Ramos (cell line): ENCODE measurements at regions not wholly inside any gene's neighbourhood (a gene's known extent, or its start where the extent isn't known, plus 50 kb on each side); places are given as distances from the start of the nearest gene placed in this dataset.
"Not testable (repeated sequence)": the region's sequence is repeated elsewhere in the genome, so short reads cannot be mapped to it uniquely, and the experiment has no call there.

Source experiments
- in situ Hi-C: fragments of 300-500 bp; cut with MboI; formaldehyde crosslinking; loops from one replicate; pipeline ENCODE4 v1.14.3; 2022; ENCODE audit warnings: low sequenced_read_pairs; ENCODE audit not compliant: unreplicated experiment

DNA sequence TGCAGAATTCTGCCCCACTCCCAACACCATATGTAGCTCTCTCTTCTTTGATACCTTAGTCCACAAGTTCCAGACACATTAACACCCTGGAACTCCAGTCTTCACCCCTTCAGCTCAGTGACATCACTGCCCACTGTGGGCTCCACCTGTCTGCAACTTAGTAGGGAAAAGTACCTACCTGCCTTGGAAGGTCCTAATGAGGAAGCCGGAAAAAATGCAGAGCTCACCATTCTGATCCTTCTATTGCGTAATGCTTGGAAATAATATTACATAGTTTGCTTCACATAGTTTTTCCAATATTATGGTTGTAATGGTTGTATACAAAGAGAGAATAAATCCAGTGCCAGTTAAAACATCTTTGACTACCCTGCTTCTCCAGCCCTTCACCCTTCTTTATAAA, 738.4 kb downstream of the RNF144A start:
- in situ Hi-C loops: no loop called here

DNA sequence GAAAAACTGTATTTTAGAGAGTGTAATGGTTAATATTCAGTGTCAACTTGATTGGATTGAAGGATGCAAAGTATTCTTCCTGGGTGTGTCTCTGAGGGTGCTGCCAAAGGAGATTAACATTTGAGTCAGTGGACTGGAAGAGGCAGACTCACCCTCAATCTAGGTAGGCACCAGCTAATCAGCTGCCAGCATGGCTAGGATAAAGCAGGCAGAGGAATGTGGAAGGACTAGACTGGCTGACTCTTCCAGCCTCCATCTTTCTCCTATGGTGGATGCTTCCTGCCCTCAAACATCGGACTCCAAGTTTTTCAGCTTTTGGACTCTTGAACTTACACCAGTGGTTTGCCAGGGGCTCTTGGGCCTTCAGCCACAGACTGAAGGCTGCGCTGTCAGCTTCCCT, 740.3 kb downstream of the RNF144A start:
- in situ Hi-C loops: not testable (repeated sequence)

DNA sequence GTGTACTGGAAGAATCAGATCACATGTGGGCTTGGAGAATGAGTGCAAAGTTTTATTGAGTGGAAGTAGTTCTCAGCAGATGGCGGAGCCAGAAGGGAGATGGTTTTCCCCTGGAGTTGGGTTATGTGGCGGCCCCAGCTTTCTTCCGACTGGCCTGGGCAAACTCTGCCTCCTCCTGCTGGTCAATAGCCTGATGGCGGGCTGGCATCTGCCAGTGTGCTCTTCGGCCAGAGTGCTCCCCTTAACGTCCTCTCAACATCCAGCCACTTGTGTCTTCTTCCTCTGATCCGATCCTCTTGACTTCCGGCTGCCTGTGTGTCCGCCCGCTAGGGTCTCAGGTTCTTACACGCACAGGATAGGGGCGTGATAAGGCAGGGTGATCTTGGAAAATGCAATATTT, 741.3 kb downstream of the RNF144A start:
- in situ Hi-C loops: no loop called here

DNA sequence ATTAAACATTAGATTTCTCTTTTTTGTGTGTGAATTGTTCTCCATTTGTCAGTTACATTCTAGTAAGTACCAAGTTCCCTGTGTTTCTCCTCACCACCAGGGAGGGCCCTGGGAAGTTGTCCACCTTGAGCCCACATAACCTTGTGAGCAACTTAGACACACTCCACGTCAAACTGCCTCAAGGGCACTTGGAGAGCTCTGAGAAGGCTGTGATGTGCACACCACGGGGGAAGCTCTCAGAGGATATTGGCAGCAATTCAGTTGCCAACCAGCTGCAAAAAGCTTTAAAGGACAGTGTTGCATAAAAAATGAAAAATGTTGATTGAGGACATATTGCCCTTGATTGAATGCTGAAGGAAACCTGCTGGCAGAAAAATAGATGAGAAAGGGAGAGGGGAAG, 743.6 kb downstream of the RNF144A start:
- in situ Hi-C loops: no loop called here

DNA sequence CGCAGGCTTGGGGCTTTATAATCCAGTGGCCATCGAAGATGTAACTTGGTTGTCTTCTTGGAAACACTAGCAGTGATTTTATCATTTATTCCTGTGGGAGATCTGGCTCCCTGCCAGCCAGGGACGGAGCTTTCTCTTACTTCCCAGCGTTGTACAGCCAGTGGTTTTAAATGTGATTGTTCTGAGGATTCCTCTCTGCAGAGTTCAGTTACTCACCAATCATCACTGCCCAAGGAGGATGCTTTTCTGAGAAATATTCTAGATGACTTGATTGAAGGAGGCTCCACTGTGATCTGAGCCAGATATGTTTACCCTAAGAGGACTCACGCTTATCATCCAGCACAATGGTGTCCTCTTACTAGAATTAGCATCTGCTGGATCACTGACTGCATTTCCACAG, 744.3 kb downstream of the RNF144A start:
- in situ Hi-C loops: no loop called here

DNA sequence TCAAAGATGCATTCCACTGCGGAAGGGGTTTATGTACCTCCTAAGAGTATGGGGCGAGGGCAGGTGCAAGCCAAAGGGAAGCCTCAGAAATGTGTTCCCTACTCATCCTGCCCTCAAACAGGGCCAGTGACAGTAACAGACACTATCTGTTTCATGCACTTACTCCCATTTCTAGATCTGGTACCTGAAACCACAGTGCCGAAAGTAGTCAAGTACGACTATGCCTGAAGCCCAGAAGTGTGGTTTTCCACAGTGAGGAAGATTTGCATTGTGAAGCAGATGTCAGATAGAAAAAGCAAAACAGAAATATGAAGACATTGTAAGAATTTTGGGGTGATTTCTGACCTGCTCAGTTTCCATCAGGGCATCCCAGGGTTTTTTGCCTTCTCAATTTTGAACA, 748.7 kb downstream of the RNF144A start:
- in situ Hi-C loops: no loop called here

DNA sequence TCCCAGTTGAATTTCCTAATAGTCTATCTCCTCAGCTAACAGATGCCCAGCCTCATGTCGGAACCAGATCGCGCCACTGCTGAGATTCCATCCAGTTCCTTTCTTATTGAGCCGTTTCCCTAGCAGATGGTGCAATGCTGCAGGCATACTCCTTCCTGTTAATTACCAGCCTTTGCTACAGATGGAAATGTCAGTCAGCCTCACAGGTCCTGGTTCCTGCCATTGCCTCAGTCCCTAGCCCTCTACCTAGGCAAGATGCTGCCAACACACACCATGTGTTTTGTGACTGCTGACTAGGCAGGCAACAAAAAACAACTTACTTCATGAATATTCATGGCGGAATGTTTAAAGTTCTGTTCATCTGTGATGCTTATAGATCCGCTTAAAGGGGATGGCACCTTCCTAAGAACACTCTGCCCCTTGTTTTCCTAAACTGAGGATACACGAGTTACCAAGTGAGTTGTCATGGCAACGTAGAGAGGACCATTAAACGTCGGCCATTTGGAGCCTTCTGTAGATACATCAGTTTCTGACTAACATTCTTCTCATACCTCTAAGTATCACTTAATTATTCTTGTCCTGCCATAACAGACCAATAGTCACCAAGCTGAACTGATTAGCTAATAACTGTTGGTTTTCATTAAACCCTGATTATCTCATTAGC, 749.5 kb downstream of the RNF144A start:
- in situ Hi-C loops: no loop called here

DNA sequence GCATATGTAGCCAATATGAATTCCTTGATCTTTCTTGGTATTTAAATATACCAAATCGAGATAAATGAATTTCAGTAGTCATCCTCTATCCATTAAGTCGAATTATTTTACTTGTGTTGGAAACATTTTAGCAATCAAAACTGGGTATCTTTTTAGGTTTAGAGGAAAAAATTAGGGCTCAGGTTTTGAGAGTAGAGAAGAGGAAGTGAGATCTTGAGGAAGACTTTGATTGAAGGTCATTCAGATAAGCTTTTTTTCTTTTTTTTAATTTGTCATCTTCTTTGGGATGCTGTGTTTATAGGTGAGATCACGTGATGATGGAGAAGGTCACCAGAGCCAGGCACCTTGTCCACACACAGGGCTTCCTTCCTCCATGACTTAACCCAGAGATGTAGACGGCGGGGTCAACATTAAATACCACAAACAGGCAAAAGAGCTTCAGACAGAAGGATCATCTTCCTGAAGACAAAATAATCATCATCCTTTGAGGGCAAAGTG, 750.1 kb downstream of the RNF144A start:
- in situ Hi-C loops: no loop called here

DNA sequence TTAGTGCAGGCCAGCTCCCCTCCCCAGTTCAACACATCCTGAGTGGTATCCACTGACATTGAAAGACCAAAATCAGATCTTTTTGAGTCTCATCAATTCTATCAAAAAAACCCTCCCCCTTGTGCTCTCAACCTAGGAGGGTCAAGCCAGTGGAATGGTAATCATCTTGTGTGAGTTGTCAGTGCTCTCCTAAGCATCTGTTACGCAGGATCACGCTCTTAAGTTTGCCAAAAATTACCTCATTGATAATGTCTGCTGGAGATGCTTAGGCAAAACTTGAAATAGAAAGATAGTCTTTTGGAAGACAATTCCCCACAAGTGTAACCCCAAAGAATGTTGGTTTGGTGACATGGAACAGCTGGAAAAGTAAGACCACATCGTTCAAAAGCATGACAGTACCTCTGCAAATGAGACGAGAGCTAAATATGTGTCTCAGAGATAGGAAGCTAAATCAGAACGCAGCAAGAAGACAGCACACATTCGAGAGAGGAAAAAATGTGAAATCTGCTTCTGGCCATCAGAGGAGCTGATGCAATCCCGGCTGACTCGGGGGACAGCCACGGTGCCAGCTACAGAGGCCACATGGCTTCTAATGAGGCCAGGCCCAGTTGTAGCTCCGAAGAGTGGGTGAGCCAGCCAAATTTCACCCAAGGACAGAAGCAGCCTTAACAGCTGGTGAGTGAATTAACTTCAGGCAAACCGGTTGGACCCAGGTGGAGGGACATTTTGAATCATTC, 753.9 kb downstream of the RNF144A start:
- in situ Hi-C loops: no loop called here

DNA sequence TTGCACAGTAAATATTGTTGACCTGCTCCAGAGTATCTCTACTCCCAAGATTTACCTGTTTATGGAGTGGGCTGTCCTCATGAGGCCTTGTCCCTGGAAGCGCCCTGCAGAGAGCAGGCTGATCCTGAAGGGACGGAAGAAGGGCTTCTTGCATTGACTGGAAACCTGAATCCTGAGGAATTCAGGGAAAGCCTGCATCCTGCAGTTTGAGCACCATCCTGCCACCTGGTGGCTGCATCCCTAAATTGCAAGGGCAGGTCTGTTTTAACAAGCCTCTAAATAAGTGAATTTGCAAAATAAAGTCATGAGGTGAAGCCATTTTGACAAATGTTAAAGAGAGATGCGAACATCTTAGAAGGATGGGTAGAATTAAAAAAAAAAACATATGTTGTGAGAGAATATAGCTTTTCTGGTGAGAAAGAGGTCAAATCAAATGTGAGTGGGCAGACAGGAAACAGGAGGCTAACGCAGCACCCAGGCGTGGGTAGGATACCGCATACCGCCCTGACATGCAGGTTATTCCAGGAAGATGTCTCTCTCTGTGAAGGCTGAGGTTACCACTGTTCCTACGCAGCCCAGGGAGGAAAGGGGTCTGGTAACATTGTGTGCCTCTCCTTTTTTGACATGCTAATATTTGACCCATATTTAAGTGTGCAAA, 754.9 kb downstream of the RNF144A start:
- in situ Hi-C loops: no loop called here

DNA sequence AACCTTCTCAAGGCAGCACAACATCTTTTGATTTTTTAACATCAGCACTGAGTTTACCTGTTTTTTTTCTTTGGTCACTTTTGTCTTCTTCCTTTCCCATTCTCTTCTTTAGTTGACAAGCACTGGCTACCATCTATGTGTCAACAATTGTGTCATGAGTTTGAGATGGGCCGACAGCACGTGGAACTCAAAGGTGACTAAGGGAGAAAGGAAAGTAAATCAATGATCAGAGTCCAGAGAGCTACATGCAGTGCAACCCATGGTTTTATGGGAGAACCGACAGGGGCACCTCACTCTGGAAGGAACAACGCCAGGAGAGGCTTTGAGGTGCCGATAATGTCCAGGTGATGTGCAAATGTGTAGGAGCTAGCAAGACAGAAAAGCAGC, 755.5 kb downstream of the RNF144A start:
- in situ Hi-C loops: no loop called here

DNA sequence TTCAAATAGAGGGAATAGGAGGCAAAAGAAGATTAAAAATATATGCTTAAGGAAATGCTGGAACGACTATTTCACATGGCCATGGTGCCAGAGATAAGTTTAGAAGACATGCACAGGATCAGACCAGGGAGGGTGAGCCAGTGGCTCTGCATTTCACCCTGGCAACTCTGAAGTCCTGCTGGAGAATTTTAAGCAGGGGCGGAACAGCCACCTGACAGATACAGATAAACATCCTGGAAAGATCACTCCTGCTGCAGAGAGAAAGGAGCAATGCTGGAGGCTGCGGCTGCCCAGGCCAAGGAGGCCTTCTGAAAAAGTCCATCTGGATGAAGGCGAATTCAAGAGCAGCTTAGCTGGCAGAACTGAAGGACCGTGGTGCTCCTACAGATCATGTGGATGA, 755.9 kb downstream of the RNF144A start:
- in situ Hi-C loops: no loop called here

DNA sequence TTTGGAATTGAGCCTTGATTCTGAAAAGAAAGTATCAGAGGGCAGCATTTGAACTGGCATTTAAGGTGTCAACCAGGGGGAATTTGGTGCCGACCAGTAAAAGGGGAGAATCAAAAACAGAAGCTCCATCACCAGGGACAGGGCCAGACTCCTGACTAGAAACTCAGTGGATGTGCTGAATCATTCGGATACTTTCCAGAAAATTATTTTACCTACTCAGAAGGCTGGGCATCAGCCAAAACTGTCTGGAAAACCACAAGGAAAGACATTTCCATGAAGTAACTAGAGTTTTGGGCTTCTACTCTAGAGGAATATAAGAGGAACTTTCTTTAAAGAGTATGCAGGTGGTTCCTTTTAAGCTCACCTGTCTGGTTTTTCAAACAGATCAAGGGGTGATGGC, 756.6 kb downstream of the RNF144A start:
- in situ Hi-C loops: no loop called here

DNA sequence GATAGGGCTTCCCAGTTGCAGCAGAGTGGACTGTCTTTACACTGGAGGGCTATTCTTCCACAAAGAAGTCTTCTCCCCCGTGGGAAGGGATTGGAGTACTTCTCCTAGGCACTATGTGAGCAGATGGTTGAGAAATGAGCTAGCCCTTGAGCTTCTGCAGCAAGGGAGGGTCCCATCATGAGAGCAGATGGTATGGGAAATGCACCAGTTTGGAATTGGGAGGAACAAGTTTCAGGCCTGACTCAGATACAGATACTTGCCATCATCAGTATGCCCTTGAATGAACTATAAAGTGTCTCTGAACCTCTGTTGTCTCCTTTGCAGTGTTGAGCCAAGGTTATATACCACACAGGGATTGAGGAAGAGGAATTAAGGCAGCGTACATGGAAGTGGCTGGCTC, 757.4 kb downstream of the RNF144A start:
- in situ Hi-C loops: no loop called here

DNA sequence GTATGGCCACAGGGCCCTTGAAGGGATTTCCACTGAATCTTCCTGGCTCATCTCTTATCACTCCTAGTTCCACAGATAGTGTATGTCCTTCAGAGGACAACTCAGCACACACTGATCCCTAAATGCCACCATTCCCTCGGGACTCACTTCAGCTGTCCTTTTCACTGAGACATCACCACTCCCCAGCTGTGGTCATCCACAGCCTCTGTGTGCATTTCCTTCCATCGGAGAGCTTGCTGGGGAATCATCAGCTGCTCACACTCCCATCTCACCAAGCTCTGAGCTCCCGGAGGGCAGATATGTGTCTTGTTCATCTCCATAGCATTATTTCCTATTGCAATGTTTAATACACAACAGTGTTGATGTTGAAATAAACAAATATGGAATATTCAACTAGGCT, 759.5 kb downstream of the RNF144A start:
- in situ Hi-C loops: no loop called here

DNA sequence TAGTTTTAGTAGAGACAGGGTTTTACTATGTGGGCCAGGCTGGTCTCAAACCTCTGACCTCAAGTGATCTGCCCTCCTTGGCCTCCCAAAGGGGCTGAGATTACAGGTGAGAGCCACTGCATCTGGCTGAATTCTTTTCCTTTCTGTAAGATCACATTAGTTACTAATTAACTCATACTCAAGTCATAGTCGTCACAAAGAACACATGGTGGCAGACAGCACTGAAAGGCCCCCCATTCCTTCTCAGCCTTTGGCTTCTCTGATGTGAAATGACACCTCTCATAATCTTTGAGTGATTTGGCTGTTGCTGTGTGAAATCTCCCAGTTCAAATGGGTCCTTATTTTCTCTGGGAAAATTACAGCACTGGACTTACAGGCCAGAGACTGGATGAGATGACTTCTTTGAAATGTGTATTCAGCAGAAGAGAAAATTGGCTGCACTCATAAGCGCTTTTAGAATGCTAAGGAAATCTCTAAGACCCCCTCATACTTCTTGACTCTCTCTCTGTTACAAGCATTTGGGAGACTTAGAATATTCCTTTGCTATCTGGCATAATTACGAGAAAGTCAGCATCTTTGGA, 764.8 kb downstream of the RNF144A start:
- in situ Hi-C loops: no loop called here

DNA sequence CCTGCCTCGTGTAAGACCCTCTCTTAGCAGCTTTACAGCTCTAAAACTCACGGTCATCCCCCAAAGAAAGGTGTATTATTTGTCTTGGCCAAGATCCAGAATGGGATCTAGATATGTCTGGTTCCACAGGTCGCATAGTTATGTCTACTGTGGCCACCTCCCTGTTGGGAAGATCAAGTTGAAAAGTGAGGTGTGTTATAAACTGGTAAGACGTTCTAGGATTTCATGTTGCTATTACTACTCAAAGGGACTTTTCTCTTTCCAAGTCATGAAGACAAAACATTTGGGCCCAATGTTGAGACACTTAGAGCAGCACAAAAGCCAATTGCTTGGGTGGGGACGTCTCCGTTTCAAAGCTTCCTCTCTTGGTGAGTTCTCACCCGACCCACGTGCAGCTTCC, 766.0 kb downstream of the RNF144A start:
- in situ Hi-C loops: no loop called here

DNA sequence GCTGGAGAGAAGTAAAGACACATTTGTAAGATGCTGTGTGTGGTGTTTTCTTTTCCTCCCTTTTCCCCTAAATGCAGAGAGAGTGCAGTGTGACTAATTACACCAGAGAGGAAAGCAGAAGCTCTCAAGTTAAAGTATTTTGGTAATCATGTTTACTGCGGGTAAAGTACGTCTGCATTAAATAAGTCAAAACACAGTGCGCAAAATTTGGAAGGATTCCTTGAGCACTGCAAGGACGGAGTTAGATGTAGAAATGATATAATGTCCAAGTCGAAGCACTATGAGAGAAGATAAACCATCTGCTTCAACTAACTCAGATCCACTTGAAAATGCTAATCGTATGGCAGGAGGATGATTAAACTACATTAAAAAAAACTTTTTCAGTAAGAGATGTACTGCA, 766.5 kb downstream of the RNF144A start:
- in situ Hi-C loops: no loop called here

DNA sequence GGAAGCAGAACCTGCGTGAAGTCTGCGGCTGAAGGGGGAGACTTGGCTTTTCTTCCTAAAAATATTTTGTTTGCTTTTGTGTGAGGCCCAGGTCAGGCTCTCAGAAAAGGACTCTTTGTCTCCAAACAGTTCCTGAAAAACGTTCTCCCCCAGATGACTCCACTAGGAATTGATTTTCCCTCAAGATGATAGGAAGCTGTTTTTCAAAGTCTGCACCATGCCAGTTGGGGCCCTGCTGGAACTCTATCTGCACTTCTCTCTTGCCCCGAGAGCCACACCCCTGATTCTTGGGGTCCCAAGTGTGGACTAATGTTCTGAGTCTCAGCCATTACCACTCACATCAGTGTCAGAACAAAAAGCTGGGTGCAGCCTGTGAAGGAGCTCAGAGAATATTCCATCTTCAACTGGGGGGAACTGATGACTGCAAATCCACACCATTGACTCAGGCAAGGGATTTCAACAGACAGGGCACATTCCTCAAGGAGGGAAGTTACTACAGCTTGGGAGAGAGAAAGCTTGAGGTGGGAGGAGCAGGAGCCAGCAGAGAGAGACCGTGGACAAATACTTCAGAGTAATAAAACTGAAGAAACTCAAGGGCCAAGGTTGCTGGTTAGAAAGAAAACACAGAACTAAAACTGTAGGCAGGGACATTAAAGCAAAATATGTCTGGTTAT, 768.3 kb downstream of the RNF144A start:
- in situ Hi-C loops: no loop called here

DNA sequence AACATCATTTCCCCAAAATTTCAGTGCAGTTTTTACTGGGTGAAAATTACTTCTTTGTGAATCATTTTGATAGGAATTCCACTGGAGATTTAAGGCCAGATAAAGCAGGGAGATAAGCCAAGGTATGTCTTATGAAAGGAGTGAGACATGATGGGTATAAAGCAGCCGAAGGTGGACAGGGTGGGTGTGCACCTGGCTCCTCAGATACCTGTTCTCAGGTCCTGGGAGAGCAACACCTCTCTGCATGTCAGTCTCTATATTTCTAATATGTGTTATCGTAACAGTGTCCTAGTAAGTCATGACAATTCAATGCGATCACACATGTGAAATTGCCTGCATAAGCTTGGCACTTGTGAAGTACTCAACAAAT, 768.8 kb downstream of the RNF144A start:
- in situ Hi-C loops: no loop called here
